ENCODE measurements at regions not wholly inside any gene's neighbourhood (a gene's known extent, or its start where the extent isn't known, plus 50 kb on each side); places are given as distances from the start of the nearest gene placed in this dataset.

DNA sequence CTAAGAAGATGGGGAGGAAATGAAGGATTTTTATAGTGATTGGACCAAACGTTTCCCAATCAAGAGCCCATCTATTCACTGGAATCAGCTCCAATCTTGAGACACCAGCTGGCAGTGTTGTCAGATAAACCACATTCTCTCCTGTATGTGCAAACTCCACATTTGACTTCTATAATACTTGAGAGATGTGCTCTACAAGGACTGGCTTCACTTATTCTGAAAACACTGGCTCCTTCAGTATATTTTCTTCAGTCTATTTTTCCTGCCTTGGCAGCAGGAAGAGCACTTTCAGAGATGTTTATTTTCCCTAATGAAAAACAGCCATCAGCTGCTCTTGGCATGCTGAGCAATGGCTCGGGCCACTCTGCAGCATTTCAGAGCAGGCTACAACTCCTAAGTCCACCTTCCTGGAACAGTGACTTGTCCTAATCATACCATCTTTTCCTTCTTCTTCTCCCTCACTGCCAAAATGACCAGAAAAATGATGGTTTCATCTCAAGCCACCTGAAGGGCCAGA, 96.9 kb upstream of the FSTL4 start:
- Histone ChIP-seq H3K4me3 (no peak overlapping the region), H3K4me1 (ENCODE audit: low read depth) (no peaks in the 10 kb centered on the region), H3K27ac (no peak overlapping the region), H3K36me3 (no peaks in the 10 kb centered on the region), H3K9me3 (ENCODE audit: low read depth) (no peaks in the 10 kb centered on the region), H3K27me3 (no peaks in the 10 kb centered on the region)
- TF ChIP-seq, protein P1, sequence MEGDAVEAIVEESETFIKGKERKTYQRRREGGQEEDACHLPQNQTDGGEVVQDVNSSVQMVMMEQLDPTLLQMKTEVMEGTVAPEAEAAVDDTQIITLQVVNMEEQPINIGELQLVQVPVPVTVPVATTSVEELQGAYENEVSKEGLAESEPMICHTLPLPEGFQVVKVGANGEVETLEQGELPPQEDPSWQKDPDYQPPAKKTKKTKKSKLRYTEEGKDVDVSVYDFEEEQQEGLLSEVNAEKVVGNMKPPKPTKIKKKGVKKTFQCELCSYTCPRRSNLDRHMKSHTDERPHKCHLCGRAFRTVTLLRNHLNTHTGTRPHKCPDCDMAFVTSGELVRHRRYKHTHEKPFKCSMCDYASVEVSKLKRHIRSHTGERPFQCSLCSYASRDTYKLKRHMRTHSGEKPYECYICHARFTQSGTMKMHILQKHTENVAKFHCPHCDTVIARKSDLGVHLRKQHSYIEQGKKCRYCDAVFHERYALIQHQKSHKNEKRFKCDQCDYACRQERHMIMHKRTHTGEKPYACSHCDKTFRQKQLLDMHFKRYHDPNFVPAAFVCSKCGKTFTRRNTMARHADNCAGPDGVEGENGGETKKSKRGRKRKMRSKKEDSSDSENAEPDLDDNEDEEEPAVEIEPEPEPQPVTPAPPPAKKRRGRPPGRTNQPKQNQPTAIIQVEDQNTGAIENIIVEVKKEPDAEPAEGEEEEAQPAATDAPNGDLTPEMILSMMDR (IDR thresholded peaks at IDR 0.05; ENCODE audit: low read depth, low read length) = no peak
- no peak for DNase-seq (ENCODE audit: low read depth in 1 of 2, low spot score in 1 of 2)

DNA sequence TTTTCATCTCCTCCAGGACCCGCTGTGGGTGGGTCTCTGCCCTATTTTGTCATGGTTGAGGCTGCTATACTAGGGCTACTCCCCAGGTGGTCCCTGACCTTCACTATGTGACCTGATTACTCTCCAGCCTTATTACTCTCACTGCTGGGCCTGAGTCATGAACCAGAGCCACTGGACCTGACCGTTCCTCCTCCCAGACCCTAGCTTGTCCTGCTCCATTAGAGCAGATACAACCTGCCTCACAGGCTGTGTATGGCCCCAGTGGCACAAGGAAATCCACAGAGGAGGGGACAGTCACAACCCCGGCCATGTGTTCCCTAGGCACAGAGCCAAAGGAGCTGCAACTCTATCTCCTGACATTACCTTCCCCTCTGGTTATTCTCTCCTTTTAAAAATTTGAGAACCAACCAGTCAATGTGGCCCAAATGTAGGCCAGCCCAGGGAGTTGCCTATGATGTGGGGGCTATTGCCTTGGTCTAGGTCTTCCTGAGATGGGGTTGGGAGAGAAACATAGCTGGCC, 96.0 kb upstream of the FSTL4 start:
- TF ChIP-seq, protein P1 (IDR thresholded peaks at IDR 0.05; ENCODE audit: low read depth, low read length) = no peak
- no peak for DNase-seq (ENCODE audit: low read depth in 1 of 2, low spot score in 1 of 2)

GRCh38 chr5:133707629-133708028, 95.3 kb upstream of the FSTL4 start:
- H3K27me3 ChIP-seq = no peaks in the 10 kb centered on the region
- no peaks in the 10 kb centered on the region for H3K9me3 ChIP-seq (ENCODE audit: low read depth)
- no peaks in the 10 kb centered on the region for H3K36me3 ChIP-seq
- TF ChIP-seq, protein P1 (IDR thresholded peaks at IDR 0.05; ENCODE audit: low read depth, low read length) = no peak
- H3K4me3 ChIP-seq = no peak overlapping the region
- no peaks in the 10 kb centered on the region for H3K4me1 ChIP-seq (ENCODE audit: low read depth)
- H3K27ac ChIP-seq = no peak overlapping the region
- DNase-seq (ENCODE audit: low read depth in 1 of 2, low spot score in 1 of 2) = no peak

More for the DNA sequence above, 96.0 kb upstream of the FSTL4 start:
- H3K4me1 ChIP-seq (ENCODE audit: low read depth) = no peaks in the 10 kb centered on the region
- no peaks in the 10 kb centered on the region for H3K27me3 ChIP-seq
- no peak overlapping the region for H3K27ac ChIP-seq
- H3K36me3 ChIP-seq = no peaks in the 10 kb centered on the region
- H3K9me3 ChIP-seq (ENCODE audit: low read depth) = no peaks in the 10 kb centered on the region
- no peak overlapping the region for H3K4me3 ChIP-seq

GRCh38 chr5:133706506-133707430, 94.4 kb upstream of the FSTL4 start:
- Histone ChIP-seq H3K9me3 (ENCODE audit: low read depth) (no peaks in the 10 kb centered on the region), H3K36me3 (no peaks in the 10 kb centered on the region), H3K27ac (no peak overlapping the region), H3K27me3 (no peaks in the 10 kb centered on the region), H3K4me1 (ENCODE audit: low read depth) (no peaks in the 10 kb centered on the region), H3K4me3 (no peak overlapping the region)
- DNase-seq (ENCODE audit: low read depth in 1 of 2, low spot score in 1 of 2) = no peak
- TF ChIP-seq, protein P1 (IDR thresholded peaks at IDR 0.05; ENCODE audit: low read depth, low read length) = no peak

- TF ChIP-seq, protein P1 (IDR thresholded peaks at IDR 0.05; ENCODE audit: low read depth, low read length) = no peak
- no peak overlapping the region for H3K27ac ChIP-seq
- H3K27me3 ChIP-seq = no peaks in the 10 kb centered on the region
- DNase-seq (ENCODE audit: low read depth in 1 of 2, low spot score in 1 of 2) = no peak
- H3K4me1 ChIP-seq (ENCODE audit: low read depth) = no peaks in the 10 kb centered on the region
- no peaks in the 10 kb centered on the region for H3K36me3 ChIP-seq
- H3K4me3 ChIP-seq = no peak overlapping the region
- no peaks in the 10 kb centered on the region for H3K9me3 ChIP-seq (ENCODE audit: low read depth)
Measured at GRCh38 chr5:133705331-133705730, 93.0 kb upstream of the FSTL4 start.
